Gastrocnemius medialis (tissue), 4 donors: ENCODE measurements at regions not wholly inside any gene's neighbourhood (a gene's known extent, or its start where the extent isn't known, plus 50 kb on each side); places are given as distances from the start of the nearest gene placed in this dataset.

Source experiments
- CTCF ChIP-seq, 5 experiments: fragments of 450-650 bp in 3 of 5; fragments of 200-600 bp in 2 of 5; sonication (generic) in 2 of 5; IDR thresholded peaks in 4 of 5; conservative IDR thresholded peaks in 1 of 5; 1 replicate in 4 of 5; 2 replicates in 1 of 5; pipeline ENCODE4 v1.5.1; 2016 to 2019; ENCODE audit warnings: antibody characterized with exemption in 5 of 5, mild to moderate bottlenecking in 3 of 5, moderate library complexity in 3 of 5
- POLR2A ChIP-seq, 2 donors: fragments of 450-650 bp; IDR thresholded peaks; one replicate each; pipeline ENCODE4 v1.6.1; 2017; ENCODE audit warnings: antibody characterized with exemption in 2 of 2, mild to moderate bottlenecking in 2 of 2, moderate library complexity in 2 of 2

- TF ChIP-seq CTCF (IDR thresholded peaks at IDR 0.05 in 4 of 5, conservative IDR thresholded peaks at IDR 0.05 in 1 of 5) (no peak), POLR2A (IDR thresholded peaks at IDR 0.05) (no peak)
Measured at GRCh38 chr7:51367614-51367968, 51.0 kb upstream of the COBL start.
